Mammary epithelial cell (primary cell): ENCODE measurements at regions not wholly inside any gene's neighbourhood (a gene's known extent, or its start where the extent isn't known, plus 50 kb on each side); places are given as distances from the start of the nearest gene placed in this dataset.

Experiments used
- EZH2 ChIP-seq: IDR thresholded peaks from 2 replicates; pipeline ENCODE4 v1.6.1; 2012; ENCODE audit warnings: low read length, inconsistent platforms, borderline replicate concordance
- TF ChIP-seq, protein P1 (sequence below), 2 donors: IDR thresholded peaks in 1 of 2; conservative IDR thresholded peaks in 1 of 2; 2 replicates each; pipeline ENCODE4 v1.5.1; 2011 to 2012; ENCODE audit warnings: inconsistent platforms in 2 of 2, low read length in 2 of 2, mild to moderate bottlenecking in 2 of 2, control low read depth in 1 of 2, low read depth in 1 of 2; ENCODE audit not compliant: insufficient read depth in 1 of 2; ENCODE audit errors: extremely low read depth in 1 of 2

DNA sequence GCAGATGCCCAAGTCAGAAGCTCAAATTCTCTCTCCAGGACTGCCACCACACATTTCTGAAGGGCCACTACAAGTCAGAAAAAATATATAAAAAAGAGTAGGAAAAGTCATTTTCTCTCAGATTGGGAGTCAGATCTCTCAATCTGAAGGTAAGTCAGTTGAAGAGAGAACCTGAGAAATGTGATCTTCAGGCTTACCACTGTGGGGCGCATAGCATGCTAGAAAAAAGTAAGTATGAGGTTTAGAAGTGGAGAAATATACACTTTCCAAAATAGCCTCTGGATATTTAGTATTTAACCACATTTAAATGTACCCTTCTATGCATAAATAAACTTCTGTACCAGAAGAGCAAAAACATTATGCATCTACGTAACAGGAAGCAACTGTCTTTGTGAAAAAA is 800.7 kb upstream of the CTNND2 start:
- TF ChIP-seq, protein P1, sequence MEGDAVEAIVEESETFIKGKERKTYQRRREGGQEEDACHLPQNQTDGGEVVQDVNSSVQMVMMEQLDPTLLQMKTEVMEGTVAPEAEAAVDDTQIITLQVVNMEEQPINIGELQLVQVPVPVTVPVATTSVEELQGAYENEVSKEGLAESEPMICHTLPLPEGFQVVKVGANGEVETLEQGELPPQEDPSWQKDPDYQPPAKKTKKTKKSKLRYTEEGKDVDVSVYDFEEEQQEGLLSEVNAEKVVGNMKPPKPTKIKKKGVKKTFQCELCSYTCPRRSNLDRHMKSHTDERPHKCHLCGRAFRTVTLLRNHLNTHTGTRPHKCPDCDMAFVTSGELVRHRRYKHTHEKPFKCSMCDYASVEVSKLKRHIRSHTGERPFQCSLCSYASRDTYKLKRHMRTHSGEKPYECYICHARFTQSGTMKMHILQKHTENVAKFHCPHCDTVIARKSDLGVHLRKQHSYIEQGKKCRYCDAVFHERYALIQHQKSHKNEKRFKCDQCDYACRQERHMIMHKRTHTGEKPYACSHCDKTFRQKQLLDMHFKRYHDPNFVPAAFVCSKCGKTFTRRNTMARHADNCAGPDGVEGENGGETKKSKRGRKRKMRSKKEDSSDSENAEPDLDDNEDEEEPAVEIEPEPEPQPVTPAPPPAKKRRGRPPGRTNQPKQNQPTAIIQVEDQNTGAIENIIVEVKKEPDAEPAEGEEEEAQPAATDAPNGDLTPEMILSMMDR (conservative IDR thresholded peaks at IDR 0.05 in 1 of 2, IDR thresholded peaks at IDR 0.05 in 1 of 2; ENCODE audit: extremely low read depth in 1 of 2, insufficient read depth in 1 of 2, low read depth in 1 of 2, low read length in 2 of 2), result peak; percentile 33 to 63
- TF ChIP-seq EZH2, result no peak
